HepG2 (cell line): ENCODE measurements at regions not wholly inside any gene's neighbourhood (a gene's known extent, or its start where the extent isn't known, plus 50 kb on each side); places are given as distances from the start of the nearest gene placed in this dataset.

ENCODE experiments used
- ATAD3A ChIP-seq: sonication (generic); formaldehyde crosslinking; IDR thresholded peaks from 2 replicates; pipeline ENCODE4 v1.4.0; 2020; ENCODE audit warnings: missing genetic modification reagents
- BCLAF1 ChIP-seq: fragments of 450-650 bp; IDR thresholded peaks from 2 replicates; pipeline ENCODE4 v1.6.1; 2017; ENCODE audit warnings: mild to moderate bottlenecking
- RXRA ChIP-seq: sonication (generic); formaldehyde crosslinking; IDR thresholded peaks from 2 replicates; pipeline ENCODE4 v1.5.1; 2020; ENCODE audit warnings: missing genetic modification reagents
- SIN3B ChIP-seq: fragments of 150-350 bp; IDR thresholded peaks from 2 replicates; pipeline ENCODE4 v1.6.1; 2014; ENCODE audit warnings: low read length
- SMARCC2 ChIP-seq: fragments of 450-650 bp; IDR thresholded peaks from 2 replicates; pipeline ENCODE4 v1.6.1; 2017; ENCODE audit warnings: antibody characterized with exemption, mild to moderate bottlenecking
- ZFP90 ChIP-seq: sonication (generic); formaldehyde crosslinking; IDR thresholded peaks from 2 replicates; pipeline ENCODE4 v1.8.0; 2022; ENCODE audit warnings: missing genetic modification reagents, mild to moderate bottlenecking, inconsistent platforms, borderline replicate concordance
- ZNF775 ChIP-seq: sonication (generic); formaldehyde crosslinking; IDR thresholded peaks from 2 replicates; pipeline ENCODE4 v1.4.0; 2020; ENCODE audit warnings: missing genetic modification reagents, mild to moderate bottlenecking, moderate library complexity, borderline replicate concordance
- small RNA-seq, 3 experiments: library from RNA; depleted of rRNA; stranded (forward); fragments of <200 nt; gene quantifications; one replicate each; pipeline ENCODE3, GENCODE V24; 2012; ENCODE audit warnings: low read depth in 2 of 3, low replicate concordance in 1 of 3; ENCODE audit not compliant: insufficient read length in 3 of 3, insufficient read depth in 2 of 3
- TF ChIP-seq, protein P1 (sequence below): sonication (generic); formaldehyde crosslinking; IDR thresholded peaks from 2 replicates; pipeline ENCODE4 v1.4.0; 2020; ENCODE audit warnings: mild to moderate bottlenecking, missing genetic modification reagents

GRCh38 chr6:4018171-4018923 lies 60.6 kb downstream of the FAM217A start (continued):
- TF ChIP-seq BCLAF1 (no peak), ZFP90 (peak; percentile 78), SMARCC2 (no peak), RXRA (CRISPR knock-in tag) (peak; percentile 85), SIN3B (no peak), ATAD3A (peak; percentile 31; the same call in 1 of the 2 replicates), ZNF775 (CRISPR knock-in tag) (peak; percentile 50)
- TF ChIP-seq, protein P1, sequence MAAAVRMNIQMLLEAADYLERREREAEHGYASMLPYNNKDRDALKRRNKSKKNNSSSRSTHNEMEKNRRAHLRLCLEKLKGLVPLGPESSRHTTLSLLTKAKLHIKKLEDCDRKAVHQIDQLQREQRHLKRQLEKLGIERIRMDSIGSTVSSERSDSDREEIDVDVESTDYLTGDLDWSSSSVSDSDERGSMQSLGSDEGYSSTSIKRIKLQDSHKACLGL (CRISPR knock-in tag) = peak; percentile 95

Small RNA genes lying in the stretch of these regions (small RNA-seq; reads per million reads assigned to genes)
- 0 reads per million in 3 experiments for gene AL590004.1
